H1 (cell line): ENCODE measurements at regions not wholly inside any gene's neighbourhood (a gene's known extent, or its start where the extent isn't known, plus 50 kb on each side); places are given as distances from the start of the nearest gene placed in this dataset.

Experiments
- CREB1 ChIP-seq: IDR thresholded peaks from 2 replicates; pipeline ENCODE4 v1.6.1; 2012; ENCODE audit warnings: inconsistent platforms
- EP300 ChIP-seq, 2 experiments: IDR thresholded peaks; 1 replicate in 1 of 2; 2 replicates in 1 of 2; pipeline ENCODE4 v1.6.1; 2011 to 2012; ENCODE audit warnings: low read depth in 2 of 2, low read length in 2 of 2, mild to moderate bottlenecking in 2 of 2, borderline replicate concordance in 1 of 2, inconsistent platforms in 1 of 2, moderate library complexity in 1 of 2
- EZH2 ChIP-seq: fragments of 200-600 bp; sonication (generic); IDR thresholded peaks from 2 replicates; pipeline ENCODE4 v1.7.1; 2012; ENCODE audit warnings: low read depth, mild to moderate bottlenecking, moderate library complexity, low read length, inconsistent platforms; ENCODE audit not compliant: severe bottlenecking
- JUN ChIP-seq: IDR thresholded peaks from 2 replicates; pipeline ENCODE4 v1.6.1; 2011; ENCODE audit warnings: low read depth, mild to moderate bottlenecking, improper control_type of control experiment, low read length
- SAP30 ChIP-seq: fragments of 300-600 bp; sonication (generic); IDR thresholded peaks from 2 replicates; pipeline ENCODE4 v1.7.1; 2012; ENCODE audit warnings: low read length, moderate library complexity, mild to moderate bottlenecking, inconsistent platforms; ENCODE audit not compliant: insufficient read depth, insufficient replicate concordance
- SIN3A ChIP-seq, 2 experiments: IDR thresholded peaks in 1 of 2; conservative IDR thresholded peaks in 1 of 2; 2 replicates each; pipeline ENCODE4 v1.6.1; 2011 to 2012; ENCODE audit warnings: low read length in 2 of 2, improper control_type of control experiment in 1 of 2, low read depth in 1 of 2, mild to moderate bottlenecking in 1 of 2
- ZNF274 ChIP-seq: IDR thresholded peaks from 2 replicates; pipeline ENCODE4 v1.7.0; 2012; ENCODE audit warnings: low read length, borderline replicate concordance; ENCODE audit errors: extremely low read depth
- TF ChIP-seq, protein P1 (sequence below): fragments of 300-600 bp; sonication (generic); IDR thresholded peaks from 2 replicates; pipeline ENCODE4 v1.7.1; 2012; ENCODE audit warnings: low read length, moderate library complexity, mild to moderate bottlenecking, inconsistent platforms; ENCODE audit not compliant: insufficient replicate concordance
- TF ChIP-seq, protein P2 (sequence below): IDR thresholded peaks from 2 replicates; pipeline ENCODE4 v1.6.1; 2012; ENCODE audit warnings: low read length, inconsistent platforms

DNA sequence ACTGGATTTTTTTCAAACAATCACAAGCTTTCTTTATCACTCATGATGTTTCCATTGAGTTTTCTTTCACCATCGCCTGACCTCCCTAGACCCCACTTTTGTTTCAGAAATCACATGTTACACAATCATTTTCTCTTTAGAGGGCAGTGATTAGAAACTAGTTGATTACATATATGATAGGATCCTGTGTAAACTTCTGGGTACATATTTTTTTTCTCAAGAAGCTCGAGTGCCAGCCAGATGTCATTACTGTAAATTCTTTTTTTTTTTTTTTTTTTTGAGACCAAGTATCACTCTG is 62.4 kb upstream of the PSMA6 start (continued):
- TF ChIP-seq, protein P1, sequence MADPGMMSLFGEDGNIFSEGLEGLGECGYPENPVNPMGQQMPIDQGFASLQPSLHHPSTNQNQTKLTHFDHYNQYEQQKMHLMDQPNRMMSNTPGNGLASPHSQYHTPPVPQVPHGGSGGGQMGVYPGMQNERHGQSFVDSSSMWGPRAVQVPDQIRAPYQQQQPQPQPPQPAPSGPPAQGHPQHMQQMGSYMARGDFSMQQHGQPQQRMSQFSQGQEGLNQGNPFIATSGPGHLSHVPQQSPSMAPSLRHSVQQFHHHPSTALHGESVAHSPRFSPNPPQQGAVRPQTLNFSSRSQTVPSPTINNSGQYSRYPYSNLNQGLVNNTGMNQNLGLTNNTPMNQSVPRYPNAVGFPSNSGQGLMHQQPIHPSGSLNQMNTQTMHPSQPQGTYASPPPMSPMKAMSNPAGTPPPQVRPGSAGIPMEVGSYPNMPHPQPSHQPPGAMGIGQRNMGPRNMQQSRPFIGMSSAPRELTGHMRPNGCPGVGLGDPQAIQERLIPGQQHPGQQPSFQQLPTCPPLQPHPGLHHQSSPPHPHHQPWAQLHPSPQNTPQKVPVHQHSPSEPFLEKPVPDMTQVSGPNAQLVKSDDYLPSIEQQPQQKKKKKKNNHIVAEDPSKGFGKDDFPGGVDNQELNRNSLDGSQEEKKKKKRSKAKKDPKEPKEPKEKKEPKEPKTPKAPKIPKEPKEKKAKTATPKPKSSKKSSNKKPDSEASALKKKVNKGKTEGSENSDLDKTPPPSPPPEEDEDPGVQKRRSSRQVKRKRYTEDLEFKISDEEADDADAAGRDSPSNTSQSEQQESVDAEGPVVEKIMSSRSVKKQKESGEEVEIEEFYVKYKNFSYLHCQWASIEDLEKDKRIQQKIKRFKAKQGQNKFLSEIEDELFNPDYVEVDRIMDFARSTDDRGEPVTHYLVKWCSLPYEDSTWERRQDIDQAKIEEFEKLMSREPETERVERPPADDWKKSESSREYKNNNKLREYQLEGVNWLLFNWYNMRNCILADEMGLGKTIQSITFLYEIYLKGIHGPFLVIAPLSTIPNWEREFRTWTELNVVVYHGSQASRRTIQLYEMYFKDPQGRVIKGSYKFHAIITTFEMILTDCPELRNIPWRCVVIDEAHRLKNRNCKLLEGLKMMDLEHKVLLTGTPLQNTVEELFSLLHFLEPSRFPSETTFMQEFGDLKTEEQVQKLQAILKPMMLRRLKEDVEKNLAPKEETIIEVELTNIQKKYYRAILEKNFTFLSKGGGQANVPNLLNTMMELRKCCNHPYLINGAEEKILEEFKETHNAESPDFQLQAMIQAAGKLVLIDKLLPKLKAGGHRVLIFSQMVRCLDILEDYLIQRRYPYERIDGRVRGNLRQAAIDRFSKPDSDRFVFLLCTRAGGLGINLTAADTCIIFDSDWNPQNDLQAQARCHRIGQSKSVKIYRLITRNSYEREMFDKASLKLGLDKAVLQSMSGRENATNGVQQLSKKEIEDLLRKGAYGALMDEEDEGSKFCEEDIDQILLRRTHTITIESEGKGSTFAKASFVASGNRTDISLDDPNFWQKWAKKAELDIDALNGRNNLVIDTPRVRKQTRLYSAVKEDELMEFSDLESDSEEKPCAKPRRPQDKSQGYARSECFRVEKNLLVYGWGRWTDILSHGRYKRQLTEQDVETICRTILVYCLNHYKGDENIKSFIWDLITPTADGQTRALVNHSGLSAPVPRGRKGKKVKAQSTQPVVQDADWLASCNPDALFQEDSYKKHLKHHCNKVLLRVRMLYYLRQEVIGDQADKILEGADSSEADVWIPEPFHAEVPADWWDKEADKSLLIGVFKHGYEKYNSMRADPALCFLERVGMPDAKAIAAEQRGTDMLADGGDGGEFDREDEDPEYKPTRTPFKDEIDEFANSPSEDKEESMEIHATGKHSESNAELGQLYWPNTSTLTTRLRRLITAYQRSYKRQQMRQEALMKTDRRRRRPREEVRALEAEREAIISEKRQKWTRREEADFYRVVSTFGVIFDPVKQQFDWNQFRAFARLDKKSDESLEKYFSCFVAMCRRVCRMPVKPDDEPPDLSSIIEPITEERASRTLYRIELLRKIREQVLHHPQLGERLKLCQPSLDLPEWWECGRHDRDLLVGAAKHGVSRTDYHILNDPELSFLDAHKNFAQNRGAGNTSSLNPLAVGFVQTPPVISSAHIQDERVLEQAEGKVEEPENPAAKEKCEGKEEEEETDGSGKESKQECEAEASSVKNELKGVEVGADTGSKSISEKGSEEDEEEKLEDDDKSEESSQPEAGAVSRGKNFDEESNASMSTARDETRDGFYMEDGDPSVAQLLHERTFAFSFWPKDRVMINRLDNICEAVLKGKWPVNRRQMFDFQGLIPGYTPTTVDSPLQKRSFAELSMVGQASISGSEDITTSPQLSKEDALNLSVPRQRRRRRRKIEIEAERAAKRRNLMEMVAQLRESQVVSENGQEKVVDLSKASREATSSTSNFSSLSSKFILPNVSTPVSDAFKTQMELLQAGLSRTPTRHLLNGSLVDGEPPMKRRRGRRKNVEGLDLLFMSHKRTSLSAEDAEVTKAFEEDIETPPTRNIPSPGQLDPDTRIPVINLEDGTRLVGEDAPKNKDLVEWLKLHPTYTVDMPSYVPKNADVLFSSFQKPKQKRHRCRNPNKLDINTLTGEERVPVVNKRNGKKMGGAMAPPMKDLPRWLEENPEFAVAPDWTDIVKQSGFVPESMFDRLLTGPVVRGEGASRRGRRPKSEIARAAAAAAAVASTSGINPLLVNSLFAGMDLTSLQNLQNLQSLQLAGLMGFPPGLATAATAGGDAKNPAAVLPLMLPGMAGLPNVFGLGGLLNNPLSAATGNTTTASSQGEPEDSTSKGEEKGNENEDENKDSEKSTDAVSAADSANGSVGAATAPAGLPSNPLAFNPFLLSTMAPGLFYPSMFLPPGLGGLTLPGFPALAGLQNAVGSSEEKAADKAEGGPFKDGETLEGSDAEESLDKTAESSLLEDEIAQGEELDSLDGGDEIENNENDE = no peak
- no peak for TF ChIP-seq ZNF274
- TF ChIP-seq, protein P2, sequence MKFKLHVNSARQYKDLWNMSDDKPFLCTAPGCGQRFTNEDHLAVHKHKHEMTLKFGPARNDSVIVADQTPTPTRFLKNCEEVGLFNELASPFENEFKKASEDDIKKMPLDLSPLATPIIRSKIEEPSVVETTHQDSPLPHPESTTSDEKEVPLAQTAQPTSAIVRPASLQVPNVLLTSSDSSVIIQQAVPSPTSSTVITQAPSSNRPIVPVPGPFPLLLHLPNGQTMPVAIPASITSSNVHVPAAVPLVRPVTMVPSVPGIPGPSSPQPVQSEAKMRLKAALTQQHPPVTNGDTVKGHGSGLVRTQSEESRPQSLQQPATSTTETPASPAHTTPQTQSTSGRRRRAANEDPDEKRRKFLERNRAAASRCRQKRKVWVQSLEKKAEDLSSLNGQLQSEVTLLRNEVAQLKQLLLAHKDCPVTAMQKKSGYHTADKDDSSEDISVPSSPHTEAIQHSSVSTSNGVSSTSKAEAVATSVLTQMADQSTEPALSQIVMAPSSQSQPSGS = no peak
- no peak for TF ChIP-seq EP300 (IDR thresholded peaks at IDR 0.05; ENCODE audit: borderline replicate concordance in 1 of 2, low read depth in 2 of 2, low read length in 2 of 2)
- no peak for TF ChIP-seq EZH2
- TF ChIP-seq SIN3A (conservative IDR thresholded peaks at IDR 0.05 in 1 of 2, IDR thresholded peaks at IDR 0.05 in 1 of 2; ENCODE audit: low read depth in 1 of 2, low read length in 2 of 2) = no peak
- TF ChIP-seq CREB1 = no peak
- TF ChIP-seq JUN = no peak
- TF ChIP-seq SAP30 = no peak
